A673 (cell line): ENCODE measurements at regions not wholly inside any gene's neighbourhood (a gene's known extent, or its start where the extent isn't known, plus 50 kb on each side); places are given as distances from the start of the nearest gene placed in this dataset.

ENCODE experiments used
- CTCF ChIP-seq: fragments of 300-800, 200-600 bp; sonication (generic); conservative IDR thresholded peaks from 2 replicates; pipeline ENCODE4 v1.5.1; 2017; ENCODE audit warnings: low read depth, mild to moderate bottlenecking, antibody characterized with exemption, low read length, moderate library complexity, mixed read lengths
- EZH2 ChIP-seq: fragments of 200-600 bp; sonication (generic); IDR thresholded peaks from 2 replicates; pipeline ENCODE4 v1.6.1; 2017; ENCODE audit warnings: borderline replicate concordance, low read depth, mild to moderate bottlenecking, mixed read lengths, antibody characterized with exemption, low read length; ENCODE audit not compliant: poor library complexity, severe bottlenecking

GRCh38 chr6:19638931-19639330, 198.2 kb upstream of the ID4 start:
- TF ChIP-seq CTCF (no peak), EZH2 (no peak)
